A549 (cell line): ENCODE measurements at regions not wholly inside any gene's neighbourhood (a gene's known extent, or its start where the extent isn't known, plus 50 kb on each side); places are given as distances from the start of the nearest gene placed in this dataset.
"Not testable (repeated sequence)": the region's sequence is repeated elsewhere in the genome, so short reads cannot be mapped to it uniquely, and the experiment has no call there.

Experiments used
- BHLHE40 ChIP-seq: IDR thresholded peaks from 2 replicates; pipeline ENCODE4 v1.6.1; 2012; ENCODE audit warnings: low read depth, low read length, inconsistent platforms
- CHD2 ChIP-seq: fragments of 150-350 bp; IDR thresholded peaks from 2 replicates; pipeline ENCODE4 v1.6.1; 2014; ENCODE audit warnings: low read length; ENCODE audit not compliant: partially characterized antibody
- ESRRA ChIP-seq: fragments of 150-350 bp; IDR thresholded peaks from 2 replicates; pipeline ENCODE4 v1.6.1; 2014; ENCODE audit warnings: mild to moderate bottlenecking, low read length, borderline replicate concordance
- POLR2A ChIP-seq: IDR thresholded peaks from 2 replicates; pipeline ENCODE4 v1.6.1; 2012; ENCODE audit warnings: mild to moderate bottlenecking, low read length
- RAD21 ChIP-seq, 2 experiments: fragments of >200 bp in 1 of 2; sonication (Bioruptor Twin) in 1 of 2; formaldehyde crosslinking in 1 of 2; IDR thresholded peaks in 1 of 2; conservative IDR thresholded peaks in 1 of 2; 2 replicates in 1 of 2; 3 replicates in 1 of 2; pipeline ENCODE4 v1.6.1; 2012 to 2018; ENCODE audit warnings: inconsistent platforms in 1 of 2
- RCOR1 ChIP-seq: fragments of 150-350 bp; IDR thresholded peaks from 2 replicates; pipeline ENCODE4 v1.6.1; 2014; ENCODE audit warnings: antibody characterized with exemption, low read length, low read depth
- SMC3 ChIP-seq: fragments of >200 bp; sonication (Bioruptor Twin); formaldehyde crosslinking; IDR thresholded peaks from 3 replicates; pipeline ENCODE4 v1.6.1; 2018; ENCODE audit warnings: inconsistent platforms
- TF ChIP-seq, protein P1 (sequence below): fragments of >200 bp; sonication (Bioruptor Twin); formaldehyde crosslinking; IDR thresholded peaks from 3 replicates; pipeline ENCODE4 v1.5.1; 2016
- TF ChIP-seq, protein P2 (sequence below): IDR thresholded peaks from 2 replicates; pipeline ENCODE4 v1.6.1; 2012
- TF ChIP-seq, protein P3 (sequence below): fragments of 450-650 bp; IDR thresholded peaks from 2 replicates; pipeline ENCODE4 v1.6.1; 2014; ENCODE audit warnings: antibody characterized with exemption

DNA sequence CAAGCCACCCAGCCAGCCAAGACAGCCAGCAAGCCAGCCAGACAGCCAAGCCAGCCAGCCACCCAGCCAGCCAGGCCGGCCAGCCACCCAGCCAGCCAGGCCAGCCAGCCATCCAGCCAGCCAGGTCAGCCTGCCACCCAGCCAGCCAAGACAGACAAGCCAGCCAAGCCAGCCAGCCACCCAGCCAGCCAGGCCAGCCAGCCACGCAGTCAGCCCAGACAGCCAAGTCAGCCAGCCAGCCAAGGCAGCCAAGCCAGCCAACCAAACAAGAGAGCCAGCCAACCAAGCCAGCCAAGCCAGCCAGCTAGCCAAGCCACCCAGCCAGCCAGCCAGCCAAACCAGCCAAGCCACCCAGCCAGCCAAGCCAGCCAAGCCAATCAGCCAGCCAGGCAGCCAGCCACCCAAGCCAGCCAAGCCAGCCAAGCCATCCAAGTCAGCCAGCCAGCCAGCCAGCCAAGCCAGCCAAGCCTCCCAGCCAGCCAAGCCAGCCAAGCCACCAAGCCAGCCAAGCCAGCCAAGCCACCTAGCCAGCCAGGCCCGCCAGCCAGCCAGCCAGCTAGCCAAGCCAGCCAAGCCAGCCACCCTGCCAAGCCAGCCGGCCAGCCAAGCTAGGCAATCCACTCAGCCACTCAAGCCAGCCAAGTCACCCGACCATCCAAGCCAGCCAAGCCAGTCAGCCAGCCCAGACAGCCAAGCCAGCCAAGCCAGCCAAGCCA lies 1599.9 kb downstream of the RPIA start:
- not testable (repeated sequence) for TF ChIP-seq RCOR1; SMC3; RAD21 (conservative IDR thresholded peaks at IDR 0.05 in 1 of 2, IDR thresholded peaks at IDR 0.05 in 1 of 2); POLR2A; BHLHE40; ESRRA; CHD2
- TF ChIP-seq, protein P1, sequence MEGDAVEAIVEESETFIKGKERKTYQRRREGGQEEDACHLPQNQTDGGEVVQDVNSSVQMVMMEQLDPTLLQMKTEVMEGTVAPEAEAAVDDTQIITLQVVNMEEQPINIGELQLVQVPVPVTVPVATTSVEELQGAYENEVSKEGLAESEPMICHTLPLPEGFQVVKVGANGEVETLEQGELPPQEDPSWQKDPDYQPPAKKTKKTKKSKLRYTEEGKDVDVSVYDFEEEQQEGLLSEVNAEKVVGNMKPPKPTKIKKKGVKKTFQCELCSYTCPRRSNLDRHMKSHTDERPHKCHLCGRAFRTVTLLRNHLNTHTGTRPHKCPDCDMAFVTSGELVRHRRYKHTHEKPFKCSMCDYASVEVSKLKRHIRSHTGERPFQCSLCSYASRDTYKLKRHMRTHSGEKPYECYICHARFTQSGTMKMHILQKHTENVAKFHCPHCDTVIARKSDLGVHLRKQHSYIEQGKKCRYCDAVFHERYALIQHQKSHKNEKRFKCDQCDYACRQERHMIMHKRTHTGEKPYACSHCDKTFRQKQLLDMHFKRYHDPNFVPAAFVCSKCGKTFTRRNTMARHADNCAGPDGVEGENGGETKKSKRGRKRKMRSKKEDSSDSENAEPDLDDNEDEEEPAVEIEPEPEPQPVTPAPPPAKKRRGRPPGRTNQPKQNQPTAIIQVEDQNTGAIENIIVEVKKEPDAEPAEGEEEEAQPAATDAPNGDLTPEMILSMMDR, result not testable (repeated sequence)
- TF ChIP-seq, protein P2, sequence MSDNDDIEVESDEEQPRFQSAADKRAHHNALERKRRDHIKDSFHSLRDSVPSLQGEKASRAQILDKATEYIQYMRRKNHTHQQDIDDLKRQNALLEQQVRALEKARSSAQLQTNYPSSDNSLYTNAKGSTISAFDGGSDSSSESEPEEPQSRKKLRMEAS, result not testable (repeated sequence)
- TF ChIP-seq, protein P3, sequence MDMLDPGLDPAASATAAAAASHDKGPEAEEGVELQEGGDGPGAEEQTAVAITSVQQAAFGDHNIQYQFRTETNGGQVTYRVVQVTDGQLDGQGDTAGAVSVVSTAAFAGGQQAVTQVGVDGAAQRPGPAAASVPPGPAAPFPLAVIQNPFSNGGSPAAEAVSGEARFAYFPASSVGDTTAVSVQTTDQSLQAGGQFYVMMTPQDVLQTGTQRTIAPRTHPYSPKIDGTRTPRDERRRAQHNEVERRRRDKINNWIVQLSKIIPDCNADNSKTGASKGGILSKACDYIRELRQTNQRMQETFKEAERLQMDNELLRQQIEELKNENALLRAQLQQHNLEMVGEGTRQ, result not testable (repeated sequence)
